ENCODE measurements at regions not wholly inside any gene's neighbourhood (a gene's known extent, or its start where the extent isn't known, plus 50 kb on each side); places are given as distances from the start of the nearest gene placed in this dataset.

DNA sequence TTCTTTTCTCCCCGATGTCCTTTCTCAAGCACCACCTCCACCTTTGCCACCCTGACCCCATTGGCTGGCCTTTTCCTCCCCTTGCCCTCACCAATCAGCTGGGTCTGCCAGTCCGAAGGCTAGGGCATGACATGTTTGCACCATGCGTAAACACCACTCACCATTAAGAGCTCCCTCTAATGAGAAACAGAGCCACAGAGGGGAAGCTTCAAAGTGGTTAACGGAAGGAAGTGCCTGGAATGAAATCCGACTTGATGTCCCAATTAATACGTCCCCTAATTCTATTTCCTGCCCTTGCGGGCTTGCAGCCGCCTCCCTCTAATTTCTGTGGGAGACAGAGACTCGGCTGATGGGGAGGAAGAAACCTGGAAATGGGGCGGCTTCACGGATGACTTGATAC lies 318.5 kb upstream of the TBX3 start:
- TF ChIP-seq, protein P1, sequence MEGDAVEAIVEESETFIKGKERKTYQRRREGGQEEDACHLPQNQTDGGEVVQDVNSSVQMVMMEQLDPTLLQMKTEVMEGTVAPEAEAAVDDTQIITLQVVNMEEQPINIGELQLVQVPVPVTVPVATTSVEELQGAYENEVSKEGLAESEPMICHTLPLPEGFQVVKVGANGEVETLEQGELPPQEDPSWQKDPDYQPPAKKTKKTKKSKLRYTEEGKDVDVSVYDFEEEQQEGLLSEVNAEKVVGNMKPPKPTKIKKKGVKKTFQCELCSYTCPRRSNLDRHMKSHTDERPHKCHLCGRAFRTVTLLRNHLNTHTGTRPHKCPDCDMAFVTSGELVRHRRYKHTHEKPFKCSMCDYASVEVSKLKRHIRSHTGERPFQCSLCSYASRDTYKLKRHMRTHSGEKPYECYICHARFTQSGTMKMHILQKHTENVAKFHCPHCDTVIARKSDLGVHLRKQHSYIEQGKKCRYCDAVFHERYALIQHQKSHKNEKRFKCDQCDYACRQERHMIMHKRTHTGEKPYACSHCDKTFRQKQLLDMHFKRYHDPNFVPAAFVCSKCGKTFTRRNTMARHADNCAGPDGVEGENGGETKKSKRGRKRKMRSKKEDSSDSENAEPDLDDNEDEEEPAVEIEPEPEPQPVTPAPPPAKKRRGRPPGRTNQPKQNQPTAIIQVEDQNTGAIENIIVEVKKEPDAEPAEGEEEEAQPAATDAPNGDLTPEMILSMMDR (IDR thresholded peaks at IDR 0.05; ENCODE audit: extremely low read depth, missing control alignments): no peak
- no peak for DNase-seq (ENCODE audit: low spot score)

DNA sequence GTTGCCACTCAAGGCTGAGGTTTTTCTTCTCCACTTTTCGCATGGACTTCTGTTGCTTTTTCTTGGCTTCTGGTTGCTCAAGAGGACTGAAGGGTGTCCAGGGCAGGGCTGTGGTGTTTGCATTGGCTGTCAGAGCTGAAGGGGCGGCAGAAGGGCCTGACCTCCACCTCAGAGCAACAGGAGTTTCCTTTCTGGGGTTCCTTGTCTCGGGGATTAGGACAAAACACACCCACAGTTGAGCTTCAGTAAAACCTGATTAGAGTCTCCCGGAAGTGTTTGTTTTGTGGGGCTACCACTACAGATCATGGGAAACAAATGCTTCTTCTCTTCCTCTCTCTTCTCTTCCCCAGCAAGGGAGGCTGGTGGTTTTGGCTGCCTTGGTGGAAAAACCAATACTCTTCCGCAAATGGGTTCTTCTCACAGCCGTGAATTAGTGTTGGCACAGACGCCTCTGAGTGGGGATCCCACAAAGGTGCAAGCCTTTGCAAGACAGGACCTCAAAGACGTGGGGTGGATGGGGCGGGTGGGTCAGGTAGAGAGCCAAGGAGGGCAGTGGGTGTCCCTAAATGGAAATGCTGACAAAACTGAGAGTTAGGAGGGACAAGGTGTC lies 317.7 kb upstream of the TBX3 start:
- DNase-seq (ENCODE audit: low spot score): no peak

DNA sequence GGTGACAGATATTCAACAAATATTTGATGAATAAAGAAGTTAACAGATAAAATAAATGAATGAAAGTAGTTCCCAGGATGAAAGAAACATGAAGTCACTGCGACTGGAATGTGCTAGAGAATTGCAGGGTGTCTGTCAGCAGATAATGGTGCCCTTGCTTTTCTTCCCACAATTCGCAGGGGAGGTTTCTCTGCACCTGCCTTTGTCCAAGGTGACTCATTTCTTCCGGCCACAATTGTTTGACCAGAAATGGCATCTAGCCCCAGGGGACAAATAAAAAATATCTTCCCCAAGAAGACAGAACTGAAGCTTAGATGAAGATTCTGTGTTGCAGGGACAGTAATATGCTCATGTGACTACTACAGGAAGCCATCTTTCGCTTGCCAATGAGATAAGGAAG lies 316.1 kb upstream of the TBX3 start:
- TF ChIP-seq, protein P1 (IDR thresholded peaks at IDR 0.05; ENCODE audit: extremely low read depth, missing control alignments): no peak
- no peak for DNase-seq (ENCODE audit: low spot score)

More for the DNA sequence above, 317.7 kb upstream of the TBX3 start:
- TF ChIP-seq, protein P1 (IDR thresholded peaks at IDR 0.05; ENCODE audit: extremely low read depth, missing control alignments): no peak

DNA sequence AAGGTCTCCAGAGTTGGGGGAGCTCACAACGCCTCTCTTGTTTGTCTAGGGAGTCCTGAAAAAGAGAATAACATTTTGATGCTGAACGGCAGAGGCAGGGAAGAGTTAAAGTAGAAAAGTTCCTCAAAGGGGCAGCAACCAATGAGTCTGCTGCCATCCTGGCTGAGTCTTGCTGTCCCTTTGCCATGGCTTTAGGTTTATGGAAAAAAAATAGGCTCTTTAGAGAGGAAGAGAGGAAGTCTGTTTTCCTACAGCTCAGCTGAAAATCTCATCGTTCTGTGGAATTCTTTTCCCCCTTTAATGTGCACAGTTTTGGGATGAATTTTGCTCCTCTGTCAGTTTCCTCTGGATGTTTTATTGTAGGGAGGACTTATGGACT lies 314.8 kb upstream of the TBX3 start:
- TF ChIP-seq, protein P1 (IDR thresholded peaks at IDR 0.05; ENCODE audit: extremely low read depth, missing control alignments): no peak
- DNase-seq (ENCODE audit: low spot score): no peak

DNA sequence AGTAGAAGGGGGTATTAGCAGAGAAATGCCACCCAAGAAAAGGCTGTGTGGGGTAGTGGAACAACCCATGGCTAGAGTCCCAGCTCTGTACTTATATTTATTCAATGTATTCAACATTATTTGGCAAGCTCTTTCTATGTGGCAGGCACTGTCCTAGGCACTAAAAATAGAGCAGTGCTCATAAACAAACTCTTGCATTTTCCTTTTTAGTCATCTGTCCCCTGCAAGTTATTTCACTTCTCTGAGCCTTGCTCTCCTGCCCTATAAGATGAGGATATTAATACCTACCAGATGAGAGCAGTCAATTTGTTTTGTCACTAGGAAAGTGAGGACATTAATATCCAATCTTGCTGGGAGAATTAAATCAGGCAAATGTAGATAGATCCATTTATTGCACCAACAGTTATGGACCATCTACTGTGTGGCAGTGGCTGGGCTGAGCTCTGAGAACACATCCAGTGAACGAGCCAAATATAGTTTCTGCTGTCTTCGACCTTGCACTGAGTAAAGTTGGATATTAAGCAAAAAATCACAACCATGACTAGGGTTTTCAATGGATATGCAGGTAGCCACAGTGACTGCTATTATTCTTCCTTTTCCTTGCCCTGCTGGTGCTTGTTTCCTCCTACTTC lies 314.3 kb upstream of the TBX3 start:
- no peak for DNase-seq (ENCODE audit: low spot score)
- TF ChIP-seq, protein P1 (IDR thresholded peaks at IDR 0.05; ENCODE audit: extremely low read depth, missing control alignments): no peak

DNA sequence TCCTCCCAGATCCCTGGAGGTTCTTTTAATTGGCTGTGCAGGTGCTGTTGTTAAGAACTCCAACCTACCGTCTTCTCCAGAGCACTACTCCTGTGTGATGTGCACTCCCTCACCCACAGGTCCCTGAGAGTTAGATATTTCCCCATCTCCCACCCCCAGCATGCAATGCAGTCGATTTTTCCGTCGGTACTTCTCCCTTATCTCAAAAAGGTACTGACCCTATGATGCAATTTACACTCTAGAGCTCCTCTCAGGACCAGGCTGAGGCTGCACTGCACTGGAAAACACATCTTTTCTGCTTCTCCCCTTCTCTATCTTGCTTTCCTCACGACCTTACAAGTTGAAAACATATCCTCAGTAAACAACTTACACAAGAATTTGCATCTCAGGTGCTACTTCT lies 312.4 kb upstream of the TBX3 start:
- TF ChIP-seq, protein P1 (IDR thresholded peaks at IDR 0.05; ENCODE audit: extremely low read depth, missing control alignments): no peak
- no peak for DNase-seq (ENCODE audit: low spot score)

DNA sequence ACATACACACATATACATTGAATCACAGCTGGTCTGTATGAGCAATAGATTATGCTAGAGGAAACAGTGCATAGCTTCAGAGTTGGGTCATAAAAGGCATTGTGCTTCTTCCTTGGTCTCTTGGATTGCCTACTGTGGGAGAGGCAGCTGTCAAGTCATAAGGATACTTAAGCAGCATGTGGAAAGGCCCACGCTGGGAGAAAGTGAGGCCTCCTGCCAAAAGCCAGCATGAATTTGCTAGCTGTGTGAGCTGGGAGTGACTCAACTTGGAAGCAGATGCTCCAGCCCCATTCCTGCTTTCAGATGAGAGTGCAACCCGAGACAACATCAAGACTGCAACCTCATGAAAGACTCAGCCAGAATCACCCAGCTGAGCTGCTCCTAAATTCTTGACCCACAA lies 311.9 kb upstream of the TBX3 start:
- no peak for DNase-seq (ENCODE audit: low spot score)
- TF ChIP-seq, protein P1 (IDR thresholded peaks at IDR 0.05; ENCODE audit: extremely low read depth, missing control alignments): no peak

Measured in GM20000 (cell line).